Prostate gland (tissue), 2 donors: ENCODE measurements at regions not wholly inside any gene's neighbourhood (a gene's known extent, or its start where the extent isn't known, plus 50 kb on each side); places are given as distances from the start of the nearest gene placed in this dataset.
"Not testable (repeated sequence)": the region's sequence is repeated elsewhere in the genome, so short reads cannot be mapped to it uniquely, and the experiment has no call there.

Source experiments
- DNase-seq: peaks from one replicate; pipeline ENCODE4 v3.0.0-alpha.2; 2019; ENCODE audit warnings: low spot score
- H3K27ac ChIP-seq, 2 donors: fragments of 200-600 bp; sonication (generic); 2 replicates each; pipeline ENCODE4 v1.5.1; 2017 to 2019
- H3K27me3 ChIP-seq: fragments of 200-600 bp; sonication (generic); replicated peaks from 2 replicates; pipeline ENCODE4 v1.5.1; 2019; ENCODE audit not compliant: insufficient read depth
- H3K36me3 ChIP-seq, 2 donors: fragments of 200-600 bp; sonication (generic); 1 replicate in 1 of 2; 2 replicates in 1 of 2; pipeline versions ENCODE4 v1.5.1 to v1.8.1; 2017 to 2019
- H3K4me1 ChIP-seq: fragments of 200-600 bp; sonication (generic); replicated peaks from 2 replicates; pipeline ENCODE4 v1.5.1; 2019
- H3K4me3 ChIP-seq, 2 donors: fragments of 200-600 bp; sonication (generic); 2 replicates each; pipeline ENCODE4 v1.5.1; 2017 to 2019
- H3K9me3 ChIP-seq: fragments of 200-600 bp; sonication (generic); 2 replicates; pipeline ENCODE4 v1.5.1; 2017
- CTCF ChIP-seq, 4 experiments: fragments of 200-600 bp in 2 of 4; fragments of 450-650 bp in 2 of 4; sonication (generic) in 2 of 4; IDR thresholded peaks; 1 replicate in 3 of 4; 2 replicates in 1 of 4; pipeline ENCODE4 v1.5.1; 2016 to 2019; ENCODE audit warnings: antibody characterized with exemption in 4 of 4, mild to moderate bottlenecking in 2 of 4, moderate library complexity in 2 of 4
- POLR2A ChIP-seq: fragments of 450-650 bp; IDR thresholded peaks from one replicate; pipeline ENCODE4 v1.6.1; 2016; ENCODE audit warnings: antibody characterized with exemption, mild to moderate bottlenecking
- POLR2AphosphoS5 ChIP-seq: sonication (generic); formaldehyde crosslinking; IDR thresholded peaks from one replicate; pipeline ENCODE4 v1.6.1; 2017; ENCODE audit warnings: antibody characterized with exemption
- WGBS: methylation state at CpG from one replicate; pipeline ENCODE4 v1.1.5; 2018; 5-methylcytosine and 5-hydroxymethylcytosine counted together
- intact Hi-C: fragments of 100-400 bp; cut with DNase I; formaldehyde crosslinking; loops from one replicate; pipeline ENCODE4 v1.14.2; 2022

- H3K36me3 ChIP-seq, result no peaks in the 10 kb centered on the region
- intact Hi-C loops, result no loop called here
- H3K27me3 ChIP-seq, result no peaks in the 10 kb centered on the region
- TF ChIP-seq CTCF (IDR thresholded peaks at IDR 0.05), result no peak
- no peak for TF ChIP-seq POLR2A
- TF ChIP-seq POLR2AphosphoS5, result no peak
- DNase-seq, result no peak
- no peak overlapping the region for H3K4me3 ChIP-seq
- H3K4me1 ChIP-seq, result no peaks in the 10 kb centered on the region
- H3K9me3 ChIP-seq, result no peaks in the 10 kb centered on the region
- no peak overlapping the region for H3K27ac ChIP-seq
Measured at GRCh38 chr12:73221836-73222235, 949.7 kb downstream of the TRHDE start.

GRCh38 chr12:73225371-73225937, 953.3 kb downstream of the TRHDE start:
- 7% methylated on average over 1 of the region's 1 CpG for WGBS
- H3K4me1 ChIP-seq, result no peaks in the 10 kb centered on the region
- H3K4me3 ChIP-seq, result no peak overlapping the region
- H3K9me3 ChIP-seq, result no peaks in the 10 kb centered on the region
- TF ChIP-seq POLR2A (no peak), CTCF (IDR thresholded peaks at IDR 0.05) (no peak), POLR2AphosphoS5 (no peak)
- intact Hi-C loops, result no loop called here
- H3K27me3 ChIP-seq, result no peaks in the 10 kb centered on the region
- no peaks in the 10 kb centered on the region for H3K36me3 ChIP-seq
- DNase-seq, result no peak
- H3K27ac ChIP-seq, result no peak overlapping the region

- no peak overlapping the region for H3K4me3 ChIP-seq
- H3K9me3 ChIP-seq, result no peaks in the 10 kb centered on the region
- H3K27ac ChIP-seq, result no peak overlapping the region
- intact Hi-C loops, result no loop called here
- no peaks in the 10 kb centered on the region for H3K4me1 ChIP-seq
- TF ChIP-seq CTCF (IDR thresholded peaks at IDR 0.05) (no peak), POLR2A (no peak), POLR2AphosphoS5 (no peak)
- no peaks in the 10 kb centered on the region for H3K36me3 ChIP-seq
- H3K27me3 ChIP-seq, result no peaks in the 10 kb centered on the region
- 77% methylated on average over 2 of the region's 2 CpGs for WGBS
- DNase-seq, result no peak
Measured at GRCh38 chr12:73225941-73226340, 953.8 kb downstream of the TRHDE start.

- no peak for DNase-seq
- H3K36me3 ChIP-seq, result no peaks in the 10 kb centered on the region
- intact Hi-C loops, result no loop called here
- no peak overlapping the region for H3K27ac ChIP-seq
- H3K4me1 ChIP-seq, result no peaks in the 10 kb centered on the region
- H3K4me3 ChIP-seq, result no peak overlapping the region
- H3K9me3 ChIP-seq, result no peaks in the 10 kb centered on the region
- 69% methylated on average over 1 of the region's 1 CpG for WGBS
- TF ChIP-seq POLR2A, result no peak
- TF ChIP-seq POLR2AphosphoS5, result no peak
- no peak for TF ChIP-seq CTCF (IDR thresholded peaks at IDR 0.05)
- H3K27me3 ChIP-seq, result no peaks in the 10 kb centered on the region
Measured at GRCh38 chr12:73226593-73226992, 954.4 kb downstream of the TRHDE start.

GRCh38 chr12:73228828-73229227, 956.7 kb downstream of the TRHDE start:
- H3K27me3 ChIP-seq, H3K36me3 ChIP-seq, H3K9me3 ChIP-seq, H3K4me3 ChIP-seq, H3K27ac ChIP-seq, intact Hi-C loops, H3K4me1 ChIP-seq, DNase-seq: not testable (repeated sequence)
- WGBS, result 55% methylated on average over 1 of the region's 1 CpG
